A673 (cell line): ENCODE measurements at regions not wholly inside any gene's neighbourhood (a gene's known extent, or its start where the extent isn't known, plus 50 kb on each side); places are given as distances from the start of the nearest gene placed in this dataset.

ENCODE experiments used
- CTCF ChIP-seq: fragments of 300-800, 200-600 bp; sonication (generic); conservative IDR thresholded peaks from 2 replicates; pipeline ENCODE4 v1.5.1; 2017; ENCODE audit warnings: low read depth, mild to moderate bottlenecking, antibody characterized with exemption, low read length, moderate library complexity, mixed read lengths
- EZH2 ChIP-seq: fragments of 200-600 bp; sonication (generic); IDR thresholded peaks from 2 replicates; pipeline ENCODE4 v1.6.1; 2017; ENCODE audit warnings: borderline replicate concordance, low read depth, mild to moderate bottlenecking, mixed read lengths, antibody characterized with exemption, low read length; ENCODE audit not compliant: poor library complexity, severe bottlenecking

- no peak for TF ChIP-seq CTCF
- no peak for TF ChIP-seq EZH2
These were observed 204.9 kb upstream of the NT5E start for GRCh38 chr6:85245004-85245403.
